RPMI8226 (cell line): ENCODE measurements at regions not wholly inside any gene's neighbourhood (a gene's known extent, or its start where the extent isn't known, plus 50 kb on each side); places are given as distances from the start of the nearest gene placed in this dataset.
"Not testable (repeated sequence)": the region's sequence is repeated elsewhere in the genome, so short reads cannot be mapped to it uniquely, and the experiment has no call there.

Experiments
- DNase-seq: peaks from one replicate; pipeline ENCODE4 v3.0.0-alpha.2; 2015

DNA sequence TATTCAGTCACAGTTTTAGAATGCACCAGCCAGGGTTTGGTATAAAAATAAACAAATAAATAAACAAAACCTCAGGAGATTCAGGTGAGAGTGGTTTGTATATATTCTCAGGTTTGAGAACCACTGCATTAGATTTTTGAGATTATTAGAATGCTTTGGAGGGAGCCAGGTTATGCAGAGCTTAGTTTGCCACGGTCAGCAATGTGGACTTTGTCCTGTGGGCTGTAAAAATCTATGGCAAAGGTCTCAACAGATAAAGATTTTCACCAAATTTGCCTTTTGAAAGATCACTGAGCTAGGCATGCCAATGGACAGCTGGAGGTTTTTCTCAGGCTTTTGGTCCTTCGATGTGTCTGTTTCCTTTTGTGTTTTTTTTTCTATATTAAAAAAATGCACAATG is 650.1 kb upstream of the RAG2 start:
- no peak for DNase-seq

DNA sequence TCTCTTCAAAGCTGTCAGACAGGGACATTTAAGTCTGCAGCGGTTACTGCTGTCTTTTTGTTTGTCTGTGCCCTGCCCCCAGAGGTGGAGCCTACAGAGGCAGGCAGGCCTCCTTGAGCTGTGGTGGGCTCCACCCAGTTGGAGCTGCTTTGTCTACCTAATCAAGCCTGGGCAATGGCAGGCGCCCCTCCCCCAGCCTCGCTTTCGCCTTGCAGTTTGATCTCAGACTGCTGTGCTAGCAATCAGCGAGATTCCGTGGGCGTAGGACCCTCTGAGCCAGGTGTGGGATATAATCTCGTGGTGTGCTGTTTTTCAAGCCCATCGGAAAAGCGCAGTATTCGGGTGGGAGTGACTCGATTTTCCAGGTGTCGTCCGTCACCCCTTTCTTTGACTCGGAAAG is 648.1 kb upstream of the RAG2 start:
- DNase-seq: not testable (repeated sequence)

DNA sequence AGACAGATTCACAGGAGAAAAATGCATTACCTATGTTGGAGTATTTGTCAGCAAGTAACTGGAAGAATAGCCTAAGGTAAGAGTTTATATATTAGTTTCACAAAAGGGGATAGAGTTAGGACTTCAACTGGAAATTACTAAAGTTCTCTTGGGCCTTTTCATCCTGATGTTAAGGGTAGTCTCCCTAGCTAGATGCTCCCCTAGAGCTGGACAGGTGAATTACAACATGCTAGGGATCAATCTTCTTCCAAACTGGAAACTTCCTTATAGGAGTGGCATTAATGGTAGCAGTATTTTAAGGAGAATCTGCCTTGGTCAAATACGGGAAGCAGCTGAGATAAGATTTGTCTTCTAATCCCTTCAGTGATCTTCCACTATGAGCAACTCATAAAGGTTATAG is 632.8 kb upstream of the RAG2 start:
- no peak for DNase-seq

DNA sequence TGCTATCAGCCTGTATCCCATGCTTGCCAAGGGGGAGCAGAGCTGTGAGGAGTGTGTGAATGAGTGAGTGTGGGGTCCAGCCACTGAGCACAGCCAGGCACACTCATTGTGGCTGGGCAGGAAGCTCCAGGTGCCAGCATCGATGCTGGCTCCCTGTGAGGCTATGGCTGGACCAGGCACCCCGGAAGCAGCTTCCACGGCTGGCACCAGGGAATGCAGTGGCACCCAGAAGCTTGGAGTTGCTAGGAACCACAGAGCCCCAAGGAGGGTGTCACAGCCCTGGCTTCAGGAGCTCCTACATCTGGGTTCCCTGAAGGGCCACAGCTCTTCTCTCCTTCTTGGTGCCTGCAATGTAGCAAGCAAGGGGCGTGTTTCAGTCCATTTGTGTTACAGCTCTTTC is 625.9 kb upstream of the RAG2 start:
- no peak for DNase-seq

DNA sequence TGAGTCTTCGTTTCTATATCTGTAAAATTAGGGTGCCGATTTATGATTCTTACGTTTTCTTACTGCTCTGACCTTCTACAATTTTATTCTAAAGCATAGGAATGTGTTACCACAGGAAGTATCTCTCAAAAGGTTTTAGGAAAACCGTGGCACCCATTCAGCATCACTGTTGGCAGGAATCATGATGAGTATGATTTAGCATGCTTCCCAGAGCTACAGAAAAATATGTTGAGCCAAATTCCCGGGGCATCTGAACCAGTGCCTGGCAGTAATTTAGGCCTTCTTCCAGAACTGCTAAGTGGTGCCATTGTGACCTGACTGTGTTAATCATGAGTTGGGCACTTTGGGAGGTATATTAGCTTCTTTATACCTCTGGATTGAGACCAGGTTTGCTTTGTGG is 605.0 kb upstream of the RAG2 start:
- DNase-seq: no peak

DNA sequence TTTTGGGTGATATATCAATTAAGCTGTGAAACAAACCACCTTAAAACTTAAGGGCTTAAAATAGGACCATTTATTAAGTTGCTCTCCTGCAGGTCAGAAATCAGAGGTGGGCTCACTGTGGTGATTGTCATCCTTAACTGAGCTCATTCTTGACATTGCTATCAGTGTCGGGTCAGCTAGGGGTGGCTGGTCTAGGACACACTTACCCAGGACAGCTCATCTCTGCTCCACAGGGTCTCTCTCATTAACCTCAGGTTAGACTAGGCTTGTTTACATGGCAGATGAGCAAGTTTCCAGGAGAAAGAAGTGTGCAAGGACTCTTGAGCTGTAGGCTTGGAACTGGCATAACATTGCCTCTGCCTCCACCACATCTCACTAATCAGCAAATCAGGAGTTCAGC is 601.0 kb upstream of the RAG2 start:
- no peak for DNase-seq

DNA sequence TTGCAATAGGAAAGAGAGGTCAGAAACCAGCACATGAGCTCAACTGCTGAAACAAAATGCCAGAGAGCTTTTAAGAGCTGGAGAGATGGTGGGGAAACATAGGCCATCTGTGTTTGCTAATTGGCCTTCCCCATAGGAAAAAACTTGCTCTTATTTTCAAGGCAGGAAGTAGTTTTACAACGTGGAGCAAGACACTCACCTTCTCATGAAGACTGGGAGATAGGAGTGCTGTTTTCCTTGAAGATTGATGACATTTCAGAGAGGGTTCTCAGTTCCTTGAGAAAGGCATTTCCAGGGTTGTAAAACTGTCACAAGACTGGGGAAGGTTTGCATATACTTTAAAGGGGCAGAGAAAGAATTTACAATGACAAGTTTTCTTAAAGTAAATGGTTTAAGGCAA is 586.3 kb upstream of the RAG2 start:
- no peak for DNase-seq

DNA sequence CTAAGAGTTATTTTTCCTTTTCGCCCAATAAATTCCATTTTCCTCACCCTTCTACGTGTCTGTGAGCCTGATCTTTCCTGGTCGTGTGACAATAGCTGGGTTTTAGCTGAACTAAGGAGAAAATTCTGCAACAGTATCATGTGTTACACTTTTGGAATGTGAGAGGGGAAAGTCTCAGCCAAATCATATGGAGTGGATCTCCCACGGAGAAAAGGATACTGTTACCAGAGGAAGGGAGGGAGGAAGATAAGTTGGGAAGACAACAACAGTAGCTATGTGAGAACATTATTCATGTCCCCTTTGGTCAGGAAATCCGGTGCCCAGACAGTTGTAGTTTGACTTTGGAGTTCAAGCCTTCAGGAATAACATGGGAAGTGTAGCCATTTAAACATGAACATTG is 584.0 kb upstream of the RAG2 start:
- no peak for DNase-seq

DNA sequence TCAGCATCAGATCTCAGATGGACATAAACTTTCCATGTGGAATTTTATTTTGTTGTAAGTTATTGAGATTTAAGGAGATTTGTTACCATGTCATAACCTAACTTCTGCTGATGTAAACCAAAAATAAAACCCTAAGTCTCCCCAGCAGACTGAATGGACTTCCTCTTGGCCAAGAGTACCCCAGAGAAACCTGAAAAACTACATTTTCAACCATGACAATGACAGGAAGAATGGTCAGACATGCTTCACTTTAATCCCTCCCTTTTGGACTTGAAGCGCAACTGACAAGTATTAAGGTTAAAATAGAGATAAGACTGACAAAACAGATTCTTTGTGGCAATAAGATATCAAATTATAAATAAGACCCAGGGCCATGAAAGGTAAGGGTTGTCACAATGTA is 579.7 kb upstream of the RAG2 start:
- no peak for DNase-seq

DNA sequence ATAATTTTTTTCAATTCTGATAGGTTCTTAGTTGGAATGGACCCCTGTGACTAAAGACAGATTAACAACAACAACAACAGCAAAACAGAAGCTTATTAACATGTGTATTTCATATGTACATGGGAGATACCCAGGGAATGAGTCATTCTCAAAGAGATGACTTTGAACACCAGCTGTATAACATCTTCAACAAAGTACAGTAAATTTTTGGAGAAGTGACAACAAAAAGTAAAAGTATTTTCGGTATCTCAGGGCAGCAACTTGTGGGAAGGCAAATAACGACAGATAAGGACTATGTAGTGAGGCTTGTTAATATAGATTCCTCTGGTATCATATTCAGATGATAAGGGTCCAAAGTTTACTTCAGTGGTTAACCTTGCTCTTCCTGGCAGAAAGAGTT is 573.4 kb upstream of the RAG2 start:
- no peak for DNase-seq

DNA sequence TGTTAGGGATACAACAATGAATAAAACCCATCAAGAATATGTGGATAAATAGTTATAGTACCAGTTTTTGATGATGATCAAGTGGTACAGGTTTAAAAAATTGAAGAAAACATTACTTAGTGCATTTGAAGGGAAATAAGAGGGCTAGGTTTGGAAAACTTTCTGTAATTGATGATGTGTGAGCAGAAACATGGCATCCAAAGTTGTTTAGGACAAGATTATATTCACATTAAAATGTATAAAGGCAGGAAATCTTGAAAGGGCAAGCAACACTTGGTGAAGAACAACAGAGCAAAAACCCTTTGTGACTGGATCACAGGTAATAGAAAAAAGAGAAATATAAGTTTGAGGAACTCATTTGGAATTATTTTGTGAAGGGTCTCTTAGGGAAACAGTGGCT is 572.3 kb upstream of the RAG2 start:
- DNase-seq: no peak

DNA sequence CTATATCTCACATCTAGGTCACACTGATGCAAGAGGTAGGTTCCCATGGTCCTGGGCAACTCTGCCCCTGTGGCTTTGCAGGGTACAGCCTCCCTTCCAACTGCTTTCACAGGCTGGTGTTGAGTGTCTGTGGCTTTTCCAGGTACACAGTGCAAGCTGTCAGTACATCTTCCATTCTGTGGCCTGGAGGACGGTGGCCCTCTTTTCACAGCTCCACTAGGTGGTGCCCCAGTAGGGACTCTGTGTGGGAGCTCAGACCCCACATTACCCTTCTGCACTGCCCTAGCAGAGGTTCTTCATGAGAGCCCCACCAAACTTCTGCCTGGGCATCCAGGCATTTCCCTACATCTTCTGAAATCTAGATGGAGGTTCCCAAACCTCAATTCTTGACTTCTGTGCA is 547.4 kb upstream of the RAG2 start:
- DNase-seq: not testable (repeated sequence)

DNA sequence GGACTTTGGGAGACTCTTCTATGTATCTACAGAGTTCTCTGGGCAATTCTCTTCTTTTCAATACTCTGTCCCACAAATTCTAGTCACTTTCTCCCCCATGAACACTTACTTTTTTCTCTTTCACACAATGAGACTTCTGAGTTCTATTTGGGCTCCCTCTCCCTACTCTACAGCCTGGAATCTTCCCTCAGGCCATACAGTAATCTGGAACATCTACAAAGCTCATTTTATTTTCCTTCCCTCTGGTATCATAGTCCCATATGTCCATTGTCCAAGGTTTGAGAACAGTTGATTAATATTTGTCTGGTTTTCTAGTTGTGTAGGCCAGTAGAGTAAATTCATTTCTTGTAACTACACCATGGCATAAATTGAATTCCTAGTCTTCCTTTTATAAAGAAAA is 544.6 kb upstream of the RAG2 start:
- no peak for DNase-seq

DNA sequence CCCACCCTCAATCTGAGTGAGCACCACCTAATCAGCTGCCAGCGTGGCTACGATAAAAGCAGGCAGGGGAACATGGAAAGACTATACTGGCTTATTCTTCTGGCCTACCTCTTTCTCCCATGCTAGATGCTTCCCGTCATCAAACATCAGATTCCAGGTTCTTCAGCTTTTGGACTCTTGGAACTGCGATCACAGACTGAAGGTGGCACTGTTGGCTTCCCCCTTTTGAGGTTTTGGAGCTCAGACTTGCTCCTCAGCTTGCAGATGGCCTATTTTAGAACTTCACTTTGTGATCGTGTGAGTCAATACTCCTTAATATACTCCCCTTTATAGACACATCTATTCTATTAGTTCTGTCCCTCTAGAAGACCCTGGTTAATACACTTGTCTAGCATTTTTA is 543.7 kb upstream of the RAG2 start:
- DNase-seq: no peak

DNA sequence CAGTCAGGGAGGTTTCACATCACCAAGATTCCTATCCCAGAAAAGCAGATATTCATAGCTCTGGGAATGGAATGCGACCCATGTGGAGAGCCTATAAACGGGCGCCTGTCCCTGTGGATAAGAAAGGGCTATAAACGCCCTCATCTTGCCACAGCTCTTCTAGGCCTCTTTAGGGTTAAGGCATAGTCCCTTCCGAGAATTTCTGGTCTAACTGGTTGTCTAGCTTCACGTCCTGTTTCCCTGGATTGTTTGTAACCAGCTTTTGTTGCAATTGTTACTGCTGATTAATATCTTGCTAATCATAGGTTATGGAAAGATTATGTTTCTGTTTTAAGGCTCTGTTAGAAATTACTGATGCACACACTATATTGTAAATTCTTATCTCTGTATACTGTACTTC is 537.6 kb upstream of the RAG2 start:
- DNase-seq: not testable (repeated sequence)

DNA sequence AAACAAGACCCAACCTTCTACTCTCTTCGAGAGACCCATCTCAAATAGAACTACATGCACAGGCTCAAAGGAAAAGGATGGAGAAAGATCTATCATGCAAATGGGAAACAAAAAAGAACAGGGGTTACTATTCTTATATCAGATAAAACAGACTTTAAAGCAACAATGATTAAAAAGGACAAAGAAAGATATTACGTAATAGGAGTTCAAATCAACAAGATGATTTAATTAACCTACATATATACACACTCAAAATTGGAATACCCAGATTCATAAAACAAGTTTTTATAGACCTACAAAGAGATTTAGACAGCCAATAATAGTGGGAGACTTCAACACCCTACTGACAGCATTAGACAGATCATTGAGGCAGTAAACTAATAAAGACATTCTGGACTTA is 536.6 kb upstream of the RAG2 start:
- DNase-seq: no peak

DNA sequence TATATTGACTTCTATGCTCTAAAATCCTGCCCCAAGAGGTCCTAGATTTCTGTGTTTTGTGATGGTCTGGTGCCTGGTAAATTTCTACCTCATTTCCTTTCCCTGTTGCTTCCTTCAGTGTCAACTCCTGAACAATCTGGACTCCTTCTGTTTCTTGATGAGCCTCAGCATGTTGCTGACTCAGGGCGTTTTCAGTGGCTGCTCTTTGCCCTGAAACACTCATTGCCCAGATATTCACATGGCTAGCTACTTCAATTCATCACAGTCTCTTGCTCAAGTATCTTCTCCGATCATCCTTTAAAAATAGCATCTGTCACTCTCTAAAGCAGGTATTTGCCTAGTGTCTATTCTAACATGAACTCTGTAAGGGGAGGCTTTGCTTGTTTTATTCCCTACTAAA is 526.3 kb upstream of the RAG2 start:
- no peak for DNase-seq

DNA sequence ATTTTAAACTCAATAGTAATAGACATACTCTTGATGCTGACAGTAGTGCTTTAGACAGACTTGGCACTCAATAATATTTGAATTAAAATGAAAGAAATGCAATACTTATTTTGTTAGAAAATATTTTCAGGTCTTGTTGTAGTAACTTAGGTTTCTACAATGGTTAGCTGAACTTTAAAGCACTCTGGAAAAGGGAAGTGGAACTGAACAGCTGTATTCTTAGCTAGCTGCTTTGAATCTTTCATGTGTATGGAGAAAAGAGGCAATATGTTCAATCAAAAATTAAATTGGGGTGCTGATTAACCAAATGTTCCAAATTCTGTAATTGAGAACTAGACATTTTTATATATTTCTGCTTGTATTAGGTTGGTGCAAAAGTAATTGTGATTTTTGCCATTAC is 517.9 kb upstream of the RAG2 start:
- no peak for DNase-seq

DNA sequence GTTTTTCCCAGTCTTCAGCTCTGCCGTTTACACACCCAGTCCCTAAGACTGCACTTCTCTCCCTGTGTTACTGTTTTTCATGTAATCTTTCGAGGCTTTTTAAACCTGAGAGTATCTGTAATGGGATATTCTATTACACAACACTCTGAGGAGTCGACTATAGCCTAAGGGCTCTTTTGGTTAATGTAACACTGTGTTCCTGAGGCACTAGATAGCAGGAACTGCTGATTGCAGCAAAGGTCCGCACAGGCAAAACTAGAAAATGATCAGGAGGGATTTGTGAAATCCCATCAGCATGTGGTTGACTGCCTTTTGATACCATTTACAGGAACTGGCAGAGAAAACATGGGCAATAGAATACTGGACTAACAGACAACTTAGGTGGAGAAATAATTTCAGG is 512.3 kb upstream of the RAG2 start:
- DNase-seq: no peak

DNA sequence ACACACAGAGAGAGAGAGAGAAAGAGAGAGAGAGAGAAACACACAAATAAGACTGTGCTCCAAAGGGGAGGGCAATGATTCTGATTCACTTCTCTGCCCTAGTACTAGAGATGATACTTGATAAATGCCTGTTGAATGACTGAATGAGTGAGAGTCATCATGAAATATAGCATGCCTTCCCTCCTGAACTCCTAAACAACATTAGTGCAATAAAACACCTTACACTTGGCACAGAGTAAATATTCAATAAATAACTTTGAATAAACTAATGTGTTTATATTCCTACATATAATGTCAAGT is 511.2 kb upstream of the RAG2 start:
- DNase-seq: no peak

DNA sequence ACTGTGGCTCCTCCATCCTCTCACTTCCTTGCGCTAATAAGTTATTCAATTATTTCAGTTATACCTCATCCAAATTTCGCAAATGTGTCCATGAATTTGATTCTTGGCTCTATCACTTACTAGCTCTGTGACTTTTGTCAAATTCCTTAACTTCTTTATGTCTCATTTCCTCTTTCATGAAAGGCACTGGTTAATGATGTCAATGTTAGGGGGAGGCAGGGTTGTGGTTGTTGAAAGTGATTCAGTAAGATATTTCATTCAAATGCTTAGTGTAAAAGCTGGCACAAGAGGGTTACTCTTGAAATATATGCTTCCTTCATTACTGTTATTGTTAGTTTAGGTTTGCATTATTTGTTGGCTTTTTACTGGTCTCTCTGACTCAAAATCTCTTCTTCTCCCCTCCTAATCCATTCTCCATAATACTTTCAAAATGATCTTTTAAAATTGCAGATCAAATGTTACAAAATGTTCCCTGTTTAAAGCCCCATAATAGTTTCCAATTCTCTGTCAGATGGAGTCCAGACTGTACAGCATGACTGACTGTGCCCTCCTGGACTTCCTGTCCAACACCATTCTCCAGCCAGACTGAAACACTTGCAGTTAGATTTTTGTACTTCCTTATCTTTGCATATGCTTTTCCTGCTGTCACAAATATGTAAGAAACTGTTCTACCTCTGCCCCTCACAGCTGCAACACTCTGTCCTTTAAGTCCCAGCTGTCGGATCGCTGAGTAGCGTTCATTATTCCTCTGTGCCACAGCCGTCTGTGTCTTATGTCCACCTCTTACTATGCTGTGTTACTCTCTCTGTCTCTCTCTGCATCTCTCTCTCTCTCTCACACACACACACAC is 510.6 kb upstream of the RAG2 start:
- DNase-seq: no peak

DNA sequence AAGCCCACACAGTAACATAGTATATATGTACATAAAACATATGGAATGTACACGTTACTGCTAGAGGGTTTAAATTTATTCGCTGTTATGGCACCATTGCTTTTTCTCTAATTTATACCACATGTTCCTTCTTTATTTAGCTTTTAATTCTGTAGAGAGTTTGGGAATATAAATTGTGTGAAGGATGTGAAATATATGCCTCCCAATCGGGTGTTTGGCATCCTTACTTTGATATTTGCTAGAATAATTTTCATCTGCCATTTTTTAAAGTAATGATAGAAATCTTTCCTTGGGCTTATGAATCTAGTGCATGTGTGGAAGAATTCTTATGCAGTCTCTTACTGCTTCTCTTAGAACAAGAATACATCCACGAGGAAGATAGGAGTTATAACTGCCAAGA is 509.8 kb upstream of the RAG2 start:
- no peak for DNase-seq

DNA sequence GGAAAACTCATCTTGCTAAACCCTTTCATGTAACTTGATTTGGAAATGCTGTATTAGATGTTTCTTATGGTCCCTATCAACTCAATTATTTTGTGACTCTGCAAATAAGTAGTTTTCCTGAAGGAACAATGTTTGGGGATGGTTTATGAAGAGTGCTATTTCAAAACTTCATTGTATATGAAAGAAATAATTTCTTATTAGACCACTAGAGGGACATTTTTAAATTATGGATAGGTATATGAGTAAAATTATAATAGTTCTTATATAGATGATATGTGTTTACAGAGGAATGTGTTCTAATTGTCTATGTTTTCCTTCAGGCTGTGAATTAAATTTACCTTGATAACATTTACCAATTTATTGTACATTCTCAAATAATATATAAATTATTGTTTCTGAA is 509.4 kb upstream of the RAG2 start:
- DNase-seq: no peak

DNA sequence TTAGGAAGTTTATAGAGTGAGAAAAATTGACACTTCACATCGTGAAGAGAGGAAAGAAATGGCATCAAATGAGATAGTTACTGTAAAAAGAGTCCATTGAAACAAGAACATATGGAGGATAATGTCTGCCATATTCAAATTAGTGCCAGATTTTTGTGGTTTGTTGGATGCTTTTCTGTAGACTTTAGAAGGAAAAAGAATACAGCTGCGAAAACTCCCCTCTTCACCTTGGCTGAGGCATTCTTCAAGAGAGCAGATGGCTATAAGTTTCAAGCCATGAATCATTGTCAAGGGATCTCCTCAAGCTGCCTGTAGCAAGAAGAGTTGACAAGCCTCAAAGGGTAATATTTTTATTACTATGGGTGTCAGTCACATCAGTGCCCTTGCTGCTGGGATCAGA is 507.4 kb upstream of the RAG2 start:
- no peak for DNase-seq

DNA sequence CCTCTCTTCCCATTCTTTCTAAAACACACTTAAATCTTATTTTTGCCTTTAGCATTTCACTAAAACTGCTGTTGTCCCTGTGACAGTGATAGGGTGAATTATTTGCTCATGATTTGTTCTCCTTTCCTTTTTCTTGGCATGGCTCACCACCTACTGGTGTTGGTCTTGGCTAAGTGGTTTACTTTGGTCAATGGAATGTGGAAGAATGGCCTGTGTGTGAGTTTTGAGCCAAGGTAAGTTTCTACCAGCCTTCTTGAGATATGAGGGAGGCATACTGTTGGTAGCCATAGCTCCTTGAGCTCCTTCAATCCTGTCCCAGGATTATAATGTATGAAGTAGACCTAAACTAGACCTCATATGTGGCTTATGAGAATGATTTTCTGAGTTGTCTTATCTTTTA is 506.3 kb upstream of the RAG2 start:
- DNase-seq: no peak

DNA sequence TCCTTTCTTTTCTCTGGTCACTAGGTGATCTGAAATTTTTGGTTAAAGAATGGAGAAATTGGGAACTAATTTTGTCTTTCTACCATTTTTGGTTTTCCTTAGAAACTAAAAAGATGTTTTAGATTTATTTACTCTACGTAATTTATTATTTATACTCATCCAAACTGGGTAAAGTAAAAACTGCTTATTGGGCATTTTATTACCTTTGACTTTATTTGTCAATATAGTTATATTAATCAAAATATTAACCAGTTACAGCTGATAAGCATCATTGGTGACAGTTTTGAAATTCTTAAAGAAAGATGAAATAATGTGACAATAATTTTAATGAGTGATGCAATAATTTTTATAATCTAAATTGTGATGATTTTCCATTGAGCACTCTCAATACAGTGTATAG is 502.0 kb upstream of the RAG2 start:
- no peak for DNase-seq
